ENCODE measurements at regions not wholly inside any gene's neighbourhood (a gene's known extent, or its start where the extent isn't known, plus 50 kb on each side); places are given as distances from the start of the nearest gene placed in this dataset.

DNA sequence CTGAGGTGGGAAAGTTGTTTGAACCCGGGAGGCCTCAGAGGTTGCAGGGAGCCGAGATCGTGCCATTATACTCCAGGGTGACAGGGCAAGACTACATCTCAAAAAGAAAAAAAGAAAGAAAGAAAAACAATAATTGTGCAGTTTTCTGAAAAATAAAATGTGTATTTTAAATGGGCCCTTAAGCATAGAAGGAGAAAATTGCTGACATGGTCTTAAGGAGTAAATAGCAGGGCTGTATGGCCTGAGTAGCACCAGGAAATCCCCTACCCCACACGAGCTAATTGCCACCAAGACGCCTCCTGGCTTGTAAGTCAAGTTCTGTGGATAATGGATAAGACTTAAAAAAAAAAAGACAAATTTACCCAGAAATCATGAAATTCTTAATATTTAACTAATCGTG lies 271.4 kb upstream of the NCKAP5 start:
- H3K4me1 ChIP-seq (ENCODE audit: insufficient read depth, low read length, poor library complexity, severe bottlenecking) = peaks cover 62% of the 10 kb centered on the region
- intact Hi-C loops (cut with micrococcal nuclease; ENCODE audit: unreplicated experiment) = loop anchor here (5.0 to 10.0 kb wide), 7 partner anchors 342 to 1565 kb away; partner anchors contain the start of gene LYPD1
- no peaks in the 10 kb centered on the region for H3K9me3 ChIP-seq (ENCODE audit: low read depth, low read length, poor library complexity, severe bottlenecking)
- H3K36me3 ChIP-seq (ENCODE audit: insufficient read depth, low read length, poor library complexity, severe bottlenecking) = no peaks in the 10 kb centered on the region
- TF ChIP-seq, protein P1, sequence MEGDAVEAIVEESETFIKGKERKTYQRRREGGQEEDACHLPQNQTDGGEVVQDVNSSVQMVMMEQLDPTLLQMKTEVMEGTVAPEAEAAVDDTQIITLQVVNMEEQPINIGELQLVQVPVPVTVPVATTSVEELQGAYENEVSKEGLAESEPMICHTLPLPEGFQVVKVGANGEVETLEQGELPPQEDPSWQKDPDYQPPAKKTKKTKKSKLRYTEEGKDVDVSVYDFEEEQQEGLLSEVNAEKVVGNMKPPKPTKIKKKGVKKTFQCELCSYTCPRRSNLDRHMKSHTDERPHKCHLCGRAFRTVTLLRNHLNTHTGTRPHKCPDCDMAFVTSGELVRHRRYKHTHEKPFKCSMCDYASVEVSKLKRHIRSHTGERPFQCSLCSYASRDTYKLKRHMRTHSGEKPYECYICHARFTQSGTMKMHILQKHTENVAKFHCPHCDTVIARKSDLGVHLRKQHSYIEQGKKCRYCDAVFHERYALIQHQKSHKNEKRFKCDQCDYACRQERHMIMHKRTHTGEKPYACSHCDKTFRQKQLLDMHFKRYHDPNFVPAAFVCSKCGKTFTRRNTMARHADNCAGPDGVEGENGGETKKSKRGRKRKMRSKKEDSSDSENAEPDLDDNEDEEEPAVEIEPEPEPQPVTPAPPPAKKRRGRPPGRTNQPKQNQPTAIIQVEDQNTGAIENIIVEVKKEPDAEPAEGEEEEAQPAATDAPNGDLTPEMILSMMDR (conservative IDR thresholded peaks at IDR 0.05; ENCODE audit: low read depth, low read length) = no peak
- TF ChIP-seq EZH2 (IDR thresholded peaks at IDR 0.05; ENCODE audit: borderline replicate concordance, low read depth, low read length, poor library complexity, severe bottlenecking) = no peak
- H3K27me3 ChIP-seq (replicated peaks; ENCODE audit: insufficient read depth, low read depth, low read length, poor library complexity) = no peaks in the 10 kb centered on the region
- DNase-seq (ENCODE audit: low spot score) = no peak
- no peak overlapping the region for H3K27ac ChIP-seq (ENCODE audit: low read depth, low read length, poor library complexity, severe bottlenecking)
- no TSS peak for BruUV-seq (replicated peaks)
- ChIA-PET CTCF (no interaction called here), POLR2A (ENCODE audit: low non-redundant PET) (no interaction called here)
- no peak overlapping the region for H3K4me3 ChIP-seq (ENCODE audit: low read depth, low read length, poor library complexity, severe bottlenecking)

DNA sequence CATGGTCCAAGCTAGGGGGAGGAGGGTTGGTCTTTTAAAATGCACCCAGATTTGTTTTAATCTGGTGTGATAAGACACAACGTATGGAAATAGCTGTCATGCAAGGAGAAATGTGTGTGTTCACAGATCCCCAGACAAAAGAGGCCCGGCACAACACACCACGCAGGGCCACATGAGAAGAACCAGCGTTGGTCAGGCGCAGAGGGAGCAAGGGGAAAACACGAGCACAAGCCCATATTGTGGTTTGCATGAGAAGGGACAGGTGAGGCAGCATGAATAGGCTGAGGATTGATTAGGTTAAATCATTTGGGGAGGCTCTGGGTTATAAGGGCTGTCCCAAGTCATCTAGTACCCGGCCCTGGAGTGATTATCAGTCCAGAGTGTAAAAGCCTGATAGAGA lies 272.5 kb upstream of the NCKAP5 start:
- Histone ChIP-seq H3K9me3 (ENCODE audit: low read depth, low read length, poor library complexity, severe bottlenecking) (no peaks in the 10 kb centered on the region), H3K27ac (ENCODE audit: low read depth, low read length, poor library complexity, severe bottlenecking) (no peak overlapping the region), H3K27me3 (replicated peaks; ENCODE audit: insufficient read depth, low read depth, low read length, poor library complexity) (no peaks in the 10 kb centered on the region), H3K4me3 (ENCODE audit: low read depth, low read length, poor library complexity, severe bottlenecking) (no peak overlapping the region), H3K36me3 (ENCODE audit: insufficient read depth, low read length, poor library complexity, severe bottlenecking) (no peaks in the 10 kb centered on the region), H3K4me1 (ENCODE audit: insufficient read depth, low read length, poor library complexity, severe bottlenecking) (peaks cover 62% of the 10 kb centered on the region)
- intact Hi-C loops (cut with micrococcal nuclease; ENCODE audit: unreplicated experiment) = loop anchor here (5.0 to 10.0 kb wide), 7 partner anchors 343 to 1566 kb away; partner anchors contain the start of gene LYPD1
- no TSS peak for BruUV-seq (replicated peaks)
- POLR2A ChIA-PET (ENCODE audit: low non-redundant PET) = no interaction called here
- no peak for DNase-seq (ENCODE audit: low spot score)
- CTCF ChIA-PET = no interaction called here
- TF ChIP-seq, protein P1 (conservative IDR thresholded peaks at IDR 0.05; ENCODE audit: low read depth, low read length) = no peak
- no peak for TF ChIP-seq EZH2 (IDR thresholded peaks at IDR 0.05; ENCODE audit: borderline replicate concordance, low read depth, low read length, poor library complexity, severe bottlenecking)

DNA sequence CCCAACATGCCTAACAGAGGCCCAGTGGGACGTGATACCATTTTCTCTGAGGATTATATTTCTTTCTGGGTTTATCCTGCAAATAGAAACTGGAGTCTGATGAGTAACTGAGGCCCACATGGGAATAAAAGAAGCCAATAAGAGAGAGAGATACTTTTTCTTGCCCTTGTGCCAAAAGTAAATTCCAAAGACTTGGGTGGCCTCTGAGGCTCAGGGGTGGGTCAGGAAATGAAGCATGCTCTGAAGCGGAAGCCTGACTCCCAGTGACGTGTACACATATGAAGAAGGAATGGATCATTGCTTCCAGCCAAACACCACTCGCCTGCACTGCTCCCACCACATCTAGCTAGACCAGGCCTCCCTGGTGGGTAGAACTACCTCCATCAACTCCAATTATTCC lies 273.6 kb upstream of the NCKAP5 start:
- peak overlapping the region; percentile 76 for H3K27ac ChIP-seq (ENCODE audit: low read depth, low read length, poor library complexity, severe bottlenecking)

More for the DNA sequence above, 273.6 kb upstream of the NCKAP5 start:
- Histone ChIP-seq H3K4me1 (ENCODE audit: insufficient read depth, low read length, poor library complexity, severe bottlenecking) (peaks cover 62% of the 10 kb centered on the region), H3K4me3 (ENCODE audit: low read depth, low read length, poor library complexity, severe bottlenecking) (no peak overlapping the region), H3K36me3 (ENCODE audit: insufficient read depth, low read length, poor library complexity, severe bottlenecking) (no peaks in the 10 kb centered on the region), H3K27me3 (replicated peaks; ENCODE audit: insufficient read depth, low read depth, low read length, poor library complexity) (no peaks in the 10 kb centered on the region), H3K9me3 (ENCODE audit: low read depth, low read length, poor library complexity, severe bottlenecking) (no peaks in the 10 kb centered on the region)
- DNase-seq (ENCODE audit: low spot score) = peak; percentile 95
- POLR2A ChIA-PET (ENCODE audit: low non-redundant PET) = no interaction called here
- no TSS peak for BruUV-seq (replicated peaks)
- TF ChIP-seq EZH2 (IDR thresholded peaks at IDR 0.05; ENCODE audit: borderline replicate concordance, low read depth, low read length, poor library complexity, severe bottlenecking) = no peak
- TF ChIP-seq, protein P1 (conservative IDR thresholded peaks at IDR 0.05; ENCODE audit: low read depth, low read length) = no peak
- intact Hi-C loops (cut with micrococcal nuclease; ENCODE audit: unreplicated experiment) = loop anchor here (2.0 to 10.0 kb wide), 8 partner anchors 61 to 1567 kb away; partner anchors contain the start of gene LYPD1
- CTCF ChIA-PET = no interaction called here

Measured in A673 (cell line).